Sciatic nerve (tissue), 2 donors: ENCODE measurements at regions not wholly inside any gene's neighbourhood (a gene's known extent, or its start where the extent isn't known, plus 50 kb on each side); places are given as distances from the start of the nearest gene placed in this dataset.

Source experiments
- ATAC-seq: fragments of 200-7000 bp; cut with Tn5 transposase; one replicate; pipeline ENCODE4 v1.9.1; 2020; ENCODE audit warnings: mild to moderate bottlenecking, moderate library complexity
- DNase-seq: peaks from one replicate; pipeline ENCODE4 v3.0.0-alpha.2; 2020; ENCODE audit warnings: low spot score
- intact Hi-C: fragments of 100-400 bp; cut with DNase I; formaldehyde crosslinking; loops from one replicate; pipeline ENCODE4 v1.14.2; 2022
- donor health status: DM: no; HTN: no; CAD: no.
- donor health status: DM: no; HTN: no; CAD: no.

DNA sequence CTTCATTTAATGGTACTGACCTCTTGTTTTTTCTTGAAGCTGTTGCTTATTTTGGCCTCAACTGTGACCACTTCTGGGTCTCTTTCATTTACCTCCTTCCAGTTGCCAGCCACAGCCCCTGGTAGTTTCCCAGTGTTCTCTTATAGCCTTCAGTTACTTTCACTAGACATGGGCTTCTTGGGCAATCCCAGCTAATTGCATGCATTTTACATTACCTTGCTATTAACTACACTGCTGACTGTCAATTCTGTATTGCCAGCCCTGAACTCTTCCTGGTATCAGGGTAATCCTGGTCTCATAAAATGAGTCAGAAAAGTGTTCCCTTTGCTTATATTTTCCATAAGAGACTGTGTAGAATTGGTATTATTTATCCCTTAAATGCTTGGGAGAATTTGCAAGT is 195.8 kb upstream of the LARGE1 start:
- DNase-seq: no peak
- ATAC-seq: no peak
- intact Hi-C loops: no loop called here

DNA sequence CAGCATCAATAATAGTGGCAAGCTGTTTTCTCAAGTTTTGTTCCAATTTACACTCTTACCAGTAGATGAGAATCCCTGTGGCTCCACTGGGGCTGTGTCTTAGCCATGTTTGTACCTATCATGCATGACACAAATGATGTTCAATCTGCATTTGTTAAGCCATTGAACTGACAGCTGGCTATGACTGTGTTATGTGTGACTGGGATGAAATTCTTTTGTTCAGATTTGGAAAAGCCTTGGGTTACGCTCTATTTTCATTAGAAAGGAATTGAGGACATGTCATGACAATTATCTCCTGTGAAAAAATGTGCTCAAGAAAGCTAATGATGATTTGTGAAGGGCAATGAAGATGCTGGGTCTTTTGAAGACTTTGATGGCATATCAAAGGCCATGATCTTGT is 201.8 kb upstream of the LARGE1 start:
- intact Hi-C loops: no loop called here
- no peak for ATAC-seq

DNA sequence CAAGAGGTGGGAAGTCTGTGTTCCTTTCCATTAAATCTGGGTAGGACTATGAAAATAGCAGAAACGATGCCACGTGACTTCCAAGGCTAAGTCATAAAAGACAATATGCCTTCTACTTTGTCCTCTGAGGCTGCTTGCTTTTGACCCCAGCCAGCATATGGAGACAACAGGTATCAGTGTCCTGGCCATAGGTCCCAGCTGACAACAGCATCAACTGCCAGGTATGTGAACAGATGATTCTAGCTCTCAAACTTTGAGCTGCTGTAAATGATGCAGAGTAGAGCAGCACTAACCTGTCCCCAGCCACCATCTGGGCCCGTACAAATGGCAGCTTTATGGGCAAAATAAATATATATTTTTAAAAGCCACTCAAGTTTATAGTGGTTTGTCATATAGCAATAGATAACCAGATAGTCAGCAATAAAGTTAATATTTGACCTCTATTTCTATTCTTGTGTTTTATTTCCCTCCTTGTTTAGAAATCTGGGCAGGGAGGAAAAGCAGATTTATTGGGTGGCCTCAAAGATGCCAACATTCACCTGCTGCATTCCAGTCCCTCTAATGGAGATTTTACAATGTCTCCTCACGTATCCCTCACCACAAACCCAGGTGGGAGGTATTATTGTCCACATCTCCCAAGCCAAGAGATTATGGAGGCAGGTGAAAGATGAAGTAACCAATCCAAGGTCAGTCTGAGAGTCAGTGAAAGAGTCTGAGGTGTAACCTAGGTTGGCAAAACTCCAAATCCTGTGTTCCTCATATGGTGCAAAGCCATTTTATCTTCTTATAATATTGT is 209.6 kb upstream of the LARGE1 start:
- intact Hi-C loops: no loop called here
- ATAC-seq (no peak), DNase-seq (no peak)

More for the DNA sequence above, 201.8 kb upstream of the LARGE1 start:
- no peak for DNase-seq

DNA sequence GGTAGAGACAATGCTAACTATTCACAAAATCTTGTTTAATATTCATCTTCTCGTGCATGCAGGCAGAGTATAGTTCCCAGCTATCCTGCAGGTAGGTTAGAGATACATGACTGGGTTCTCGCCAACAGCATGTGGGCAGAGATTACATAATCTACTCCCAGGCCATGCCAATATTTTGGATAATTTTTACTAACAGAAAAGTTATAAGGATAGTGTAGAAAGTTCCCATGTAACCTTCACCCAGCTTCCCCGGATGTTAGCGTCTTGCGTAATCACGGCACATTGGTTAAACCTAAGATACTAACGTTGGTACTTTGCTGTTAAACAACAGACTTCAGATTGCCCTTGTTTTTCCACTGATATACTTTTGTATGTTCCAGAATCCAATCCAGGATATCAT is 215.5 kb upstream of the LARGE1 start:
- ATAC-seq (no peak), DNase-seq (no peak)
- intact Hi-C loops: no loop called here

DNA sequence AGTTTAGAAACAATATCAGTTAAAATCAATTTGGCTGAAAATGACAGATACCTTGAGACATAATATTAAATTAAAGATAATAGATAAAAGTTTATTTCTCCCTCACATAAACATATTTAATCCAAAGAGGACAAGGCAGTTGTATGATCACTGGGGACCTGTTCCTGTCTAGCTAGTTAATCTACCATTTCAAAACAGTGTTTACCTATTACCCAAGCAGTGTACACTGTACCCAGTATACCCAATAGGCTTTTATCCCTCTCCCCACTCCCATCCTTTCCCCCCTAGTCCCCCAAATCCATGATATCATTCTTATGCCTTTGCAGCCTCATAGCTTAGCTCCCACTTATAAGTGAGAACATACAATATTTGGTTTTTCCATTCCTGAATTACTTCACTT is 229.7 kb upstream of the LARGE1 start:
- DNase-seq (no peak), ATAC-seq (no peak)
- intact Hi-C loops: no loop called here

DNA sequence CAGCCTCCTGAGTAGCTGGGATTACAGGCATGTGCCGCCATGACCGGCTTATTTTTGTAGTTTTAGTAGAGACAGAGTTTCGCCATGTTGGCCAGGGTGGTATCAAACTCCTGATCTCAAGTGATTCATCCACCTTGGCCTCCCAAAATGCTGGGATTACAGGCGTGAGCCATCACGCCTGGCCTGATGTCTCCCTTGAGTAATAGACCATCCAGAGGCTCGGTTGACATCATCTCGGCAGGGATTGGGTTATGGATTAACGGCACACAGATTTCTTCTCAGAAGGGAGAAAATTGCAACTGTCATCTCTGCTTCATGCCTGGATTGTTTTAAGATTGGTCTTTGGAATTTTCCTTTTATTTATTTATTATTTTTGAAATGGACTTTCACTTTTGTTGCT is 239.2 kb upstream of the LARGE1 start:
- intact Hi-C loops: no loop called here
- no peak for DNase-seq
- no peak for ATAC-seq

DNA sequence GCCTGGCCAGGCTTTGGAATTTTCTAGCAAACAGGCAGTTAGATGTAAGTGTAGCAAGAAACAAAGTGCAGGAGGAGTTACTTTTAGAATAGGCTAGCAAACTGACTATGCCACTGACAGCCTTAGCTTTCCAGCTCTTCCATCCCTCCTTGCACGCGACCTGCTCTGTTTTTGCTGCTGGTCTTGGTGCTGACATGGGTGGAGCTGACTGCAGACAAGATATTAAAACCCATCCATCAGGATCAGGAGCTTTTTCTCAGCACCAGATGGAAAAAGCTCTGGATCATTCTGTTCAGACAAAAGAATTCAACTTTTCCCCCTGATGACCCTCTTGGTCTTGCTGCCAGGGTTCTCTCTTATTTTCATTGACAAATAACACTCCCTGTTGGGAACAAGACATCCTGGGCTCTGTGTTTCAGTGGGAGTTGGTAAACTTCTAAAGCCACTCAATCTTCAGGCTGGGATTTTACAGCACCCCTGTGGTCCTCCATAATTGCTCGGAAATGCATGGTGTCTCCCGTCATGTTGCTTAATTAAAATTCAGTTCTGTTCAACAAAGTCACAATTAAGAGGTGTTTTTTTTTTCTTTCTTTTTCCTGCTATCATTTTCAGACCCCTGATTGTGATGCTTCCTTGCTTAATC is 240.0 kb upstream of the LARGE1 start:
- no peak for ATAC-seq
- DNase-seq: no peak
- intact Hi-C loops: no loop called here

DNA sequence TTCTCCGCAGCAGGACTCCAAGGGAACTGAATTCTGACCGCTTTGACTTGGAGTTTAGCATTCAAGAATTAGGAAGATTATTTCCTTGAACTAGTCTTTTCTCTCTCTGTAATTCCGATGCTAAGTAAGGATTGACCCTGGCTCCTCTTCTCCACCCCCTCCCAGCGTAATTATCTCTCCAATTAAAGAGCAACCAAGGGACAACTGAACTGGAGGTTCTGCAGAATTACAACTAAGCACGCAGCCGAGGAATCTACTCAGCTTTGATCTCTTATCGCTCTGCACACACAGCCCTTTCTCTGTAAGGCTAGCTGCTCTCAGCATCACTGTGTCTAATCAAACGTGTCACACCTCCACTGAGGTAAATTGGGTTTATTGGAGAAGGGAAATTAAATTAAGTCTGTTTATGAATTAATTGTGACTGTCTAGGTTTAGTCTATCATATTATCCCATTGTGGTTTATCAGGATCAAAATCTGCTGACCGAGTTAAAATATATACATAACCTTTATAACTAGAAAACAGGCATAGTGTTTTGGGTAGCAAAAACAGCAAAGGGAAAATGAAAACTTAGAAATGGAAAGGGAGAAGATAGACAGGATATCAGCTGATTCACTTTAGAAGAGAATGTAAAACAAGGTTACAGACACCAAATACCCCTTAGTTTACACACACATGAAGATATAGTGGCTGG is 241.3 kb upstream of the LARGE1 start:
- intact Hi-C loops: no loop called here
- no peak for DNase-seq

DNA sequence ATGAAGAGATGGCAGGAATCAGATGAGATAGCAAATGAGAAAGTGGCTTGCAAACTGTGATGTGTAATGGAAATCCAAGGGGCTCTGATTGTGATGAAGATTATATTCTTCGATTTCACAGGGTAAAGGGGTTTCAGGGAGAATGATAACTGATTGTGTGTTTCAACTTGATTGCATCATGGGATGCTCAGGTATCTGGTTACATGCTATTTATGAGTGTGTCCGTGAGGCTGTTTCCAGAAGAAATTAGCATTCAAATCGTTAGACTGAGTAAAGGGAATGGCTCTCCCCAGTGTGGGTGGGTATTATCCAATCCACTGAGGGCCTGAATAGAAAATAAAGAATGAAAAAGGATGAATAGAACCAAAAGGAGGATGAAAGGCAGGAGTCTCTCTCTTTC is 278.7 kb upstream of the LARGE1 start:
- no peak for ATAC-seq
- intact Hi-C loops: no loop called here
- no peak for DNase-seq

More for the DNA sequence above, 241.3 kb upstream of the LARGE1 start:
- no peak for ATAC-seq

DNA sequence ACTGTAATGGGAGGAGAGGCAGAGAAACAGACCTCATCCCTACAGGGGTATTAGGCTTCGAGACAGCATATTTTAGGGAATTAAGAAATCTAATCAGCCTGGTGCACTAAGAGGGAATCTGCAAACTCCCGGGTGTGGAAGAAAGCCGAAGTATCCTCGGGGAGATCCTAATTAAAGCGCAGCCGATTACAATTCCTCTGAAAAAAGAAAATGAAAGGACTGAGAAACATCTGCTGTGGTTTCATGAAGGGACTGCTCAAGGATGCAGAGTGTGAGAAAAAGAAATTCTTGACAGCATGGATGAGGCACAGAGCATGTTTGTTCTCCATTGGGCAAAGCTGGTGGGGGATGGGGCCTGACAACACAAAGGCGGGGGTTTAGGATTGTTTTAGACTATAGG is 290.0 kb upstream of the LARGE1 start:
- ATAC-seq: no peak
- DNase-seq: no peak
- intact Hi-C loops: no loop called here

DNA sequence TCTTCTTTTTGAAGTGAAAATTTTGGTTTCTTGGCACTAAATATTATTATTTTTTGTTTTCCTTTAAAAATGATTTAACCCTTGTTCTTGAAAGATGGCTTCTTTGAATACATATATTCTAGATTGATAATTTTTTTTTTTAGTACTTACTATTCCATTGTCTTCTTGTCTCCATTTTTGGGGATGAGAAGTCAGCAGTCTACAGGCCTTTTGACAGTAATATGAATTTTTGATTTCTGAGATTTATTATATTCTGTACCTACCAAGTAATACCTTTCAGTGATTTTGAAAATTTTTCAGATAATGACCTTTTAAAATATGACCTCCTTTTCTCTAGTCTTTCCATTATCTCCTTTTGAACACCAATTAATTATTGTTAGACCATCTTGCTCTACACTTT is 294.1 kb upstream of the LARGE1 start:
- no peak for DNase-seq
- no peak for ATAC-seq
- intact Hi-C loops: no loop called here

DNA sequence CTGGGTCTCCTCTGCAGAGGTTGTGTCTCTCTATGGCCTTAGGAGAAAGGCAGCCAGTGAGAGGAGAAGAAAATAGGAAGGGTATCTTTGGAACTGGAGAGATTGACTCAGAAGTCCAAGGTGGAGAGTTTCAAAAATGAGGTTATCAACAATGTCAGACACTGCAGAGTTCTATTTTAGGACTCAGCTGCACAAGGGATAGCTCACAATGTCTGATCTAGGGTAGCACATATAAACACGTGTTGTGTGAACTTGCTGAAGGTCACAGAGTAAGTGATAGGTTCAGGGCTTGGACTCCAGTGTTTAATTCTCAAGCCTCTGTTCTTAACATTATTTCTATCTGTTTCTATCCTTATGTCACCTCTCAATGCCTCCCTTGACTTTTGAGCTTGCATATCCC is 305.0 kb upstream of the LARGE1 start:
- ATAC-seq: no peak
- no peak for DNase-seq
- intact Hi-C loops: no loop called here

DNA sequence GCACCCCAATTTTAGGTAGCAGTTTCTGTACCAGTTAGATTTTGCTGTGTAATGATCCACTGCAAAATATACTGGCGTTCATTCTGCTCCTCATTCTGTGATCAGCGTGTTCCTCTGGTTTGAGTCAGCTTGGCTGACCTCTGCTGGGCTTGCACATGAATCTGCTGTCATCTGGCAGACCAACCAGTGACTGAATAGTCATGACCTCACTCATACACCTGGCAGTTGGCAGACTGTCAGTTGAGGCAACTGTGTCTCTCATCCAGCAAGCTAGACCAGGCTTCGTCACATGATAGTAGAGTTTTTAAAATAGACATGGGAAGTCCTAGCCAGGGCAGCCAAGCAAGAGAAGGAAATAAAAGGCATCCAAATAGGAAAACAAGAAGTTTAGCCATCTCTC is 316.3 kb upstream of the LARGE1 start:
- ATAC-seq (no peak), DNase-seq (no peak)
- intact Hi-C loops: no loop called here

DNA sequence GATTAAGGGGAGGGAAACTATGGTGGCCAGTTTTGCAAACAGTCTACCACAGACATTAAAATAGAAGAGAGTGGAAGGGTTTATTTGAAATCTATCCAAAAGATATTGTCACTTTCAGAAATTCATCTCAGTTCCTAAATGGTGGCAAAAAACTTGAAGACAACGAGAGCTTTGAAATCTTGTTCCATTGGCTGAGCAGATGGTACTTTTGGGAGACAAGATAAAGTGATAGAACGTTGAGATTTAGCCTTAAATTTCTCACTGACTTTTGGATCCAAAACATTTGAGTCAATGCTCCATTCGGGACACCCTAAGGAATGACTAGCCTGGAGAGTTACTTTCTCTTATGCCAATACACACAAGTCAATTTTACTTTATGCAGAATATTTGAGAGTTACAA is 319.1 kb upstream of the LARGE1 start:
- intact Hi-C loops: no loop called here
- no peak for ATAC-seq
- no peak for DNase-seq

DNA sequence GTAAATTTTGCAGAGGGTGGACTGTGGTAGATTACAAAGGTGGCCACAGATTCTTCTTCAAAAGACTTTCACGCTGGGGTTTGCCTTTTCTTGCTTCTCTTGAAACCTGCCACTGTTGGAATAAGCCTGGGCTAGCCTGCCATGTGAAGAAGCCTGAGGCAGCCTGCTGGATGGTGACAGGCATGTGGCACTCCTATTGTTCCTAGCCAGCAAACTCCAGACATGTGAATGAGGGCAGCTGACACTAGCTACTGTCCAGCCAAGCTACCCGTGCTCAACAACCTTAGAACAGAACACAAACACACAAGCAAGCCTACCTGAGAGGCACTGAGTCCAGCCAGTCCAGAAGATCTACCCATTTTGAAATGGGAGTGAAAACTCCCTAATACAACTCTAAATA is 322.7 kb upstream of the LARGE1 start:
- ATAC-seq: no peak
- DNase-seq: no peak
- intact Hi-C loops: no loop called here

DNA sequence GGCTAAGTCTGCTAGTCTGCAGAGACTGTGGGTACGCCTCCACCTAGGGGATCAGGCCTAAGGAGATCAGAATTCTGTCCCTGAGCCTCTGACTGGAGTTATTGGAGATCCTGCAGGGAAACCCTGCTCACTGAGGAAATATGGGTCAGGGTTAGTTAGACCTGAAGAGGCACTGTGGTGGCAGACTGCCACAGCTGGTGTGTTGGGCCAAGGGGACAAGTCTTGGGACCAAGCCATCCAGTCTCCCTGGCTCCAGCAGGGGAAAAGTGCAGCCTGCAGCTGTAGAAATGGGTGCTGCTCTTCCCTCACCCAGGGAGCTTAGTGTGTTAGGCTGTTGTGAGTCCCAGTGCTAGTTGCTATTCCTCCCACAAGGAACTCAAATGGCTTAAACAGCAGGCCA is 334.8 kb upstream of the LARGE1 start:
- DNase-seq (no peak), ATAC-seq (no peak)
- intact Hi-C loops: no loop called here

DNA sequence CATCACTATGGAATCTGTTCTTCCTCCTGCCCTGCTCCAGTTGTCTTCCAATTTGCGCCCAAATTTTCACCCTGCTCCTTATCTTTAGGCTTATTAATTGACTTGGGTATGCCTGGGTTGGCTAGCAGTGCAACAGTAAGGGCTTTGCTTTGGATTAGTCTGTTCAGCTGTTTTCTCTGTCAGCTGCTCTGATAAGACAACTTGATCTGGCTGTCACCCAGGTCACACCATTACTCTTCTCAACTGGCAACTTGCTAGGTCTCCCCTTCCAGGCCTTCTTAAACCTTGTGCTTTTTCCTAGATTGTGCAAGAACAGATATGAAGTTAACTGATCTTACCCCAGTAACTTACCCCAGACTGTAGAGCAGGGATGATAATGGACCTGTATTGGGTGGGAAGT is 357.8 kb upstream of the LARGE1 start:
- intact Hi-C loops: no loop called here
- no peak for ATAC-seq
- DNase-seq: no peak

DNA sequence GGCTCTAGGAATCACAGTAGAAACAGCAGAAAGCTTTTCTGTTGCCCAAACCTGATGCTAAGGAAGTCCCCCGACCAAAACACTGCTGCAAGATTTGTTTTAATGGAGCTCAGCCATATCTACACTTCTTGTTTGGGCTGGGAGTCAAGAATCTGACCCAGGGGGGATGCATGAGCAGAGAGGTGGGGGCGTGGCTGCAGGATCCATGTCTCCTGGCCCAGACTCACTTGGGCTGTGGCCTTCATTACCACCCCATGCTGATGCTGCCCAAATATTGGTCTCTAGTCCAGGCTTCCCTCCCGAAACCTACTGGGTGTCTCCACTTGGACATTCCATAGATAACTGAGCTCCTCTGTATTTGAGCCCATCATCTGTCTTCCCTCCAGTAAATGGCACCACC is 361.5 kb upstream of the LARGE1 start:
- intact Hi-C loops: no loop called here

DNA sequence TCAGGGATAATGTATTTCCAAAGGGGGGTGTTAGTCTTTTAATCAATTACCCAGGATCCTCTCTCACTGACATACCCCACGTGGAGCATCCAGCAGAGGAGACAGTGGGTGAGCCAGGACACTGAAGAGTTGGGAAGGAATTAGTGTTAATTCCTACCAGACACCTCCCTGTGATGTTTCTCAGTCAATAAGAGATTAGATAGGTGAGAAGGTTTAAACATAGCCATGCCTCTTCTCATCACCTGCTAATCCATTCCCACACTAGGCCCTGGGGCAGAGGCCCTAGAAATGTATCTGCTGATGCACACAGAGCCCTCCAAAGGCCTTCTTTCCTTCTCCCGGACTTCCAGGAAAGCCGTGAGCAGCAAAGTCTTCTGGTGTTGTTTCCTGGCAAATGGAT is 363.6 kb upstream of the LARGE1 start:
- intact Hi-C loops: no loop called here
- ATAC-seq: no peak
- DNase-seq: no peak

More for the DNA sequence above, 361.5 kb upstream of the LARGE1 start:
- no peak for ATAC-seq
- DNase-seq: no peak

DNA sequence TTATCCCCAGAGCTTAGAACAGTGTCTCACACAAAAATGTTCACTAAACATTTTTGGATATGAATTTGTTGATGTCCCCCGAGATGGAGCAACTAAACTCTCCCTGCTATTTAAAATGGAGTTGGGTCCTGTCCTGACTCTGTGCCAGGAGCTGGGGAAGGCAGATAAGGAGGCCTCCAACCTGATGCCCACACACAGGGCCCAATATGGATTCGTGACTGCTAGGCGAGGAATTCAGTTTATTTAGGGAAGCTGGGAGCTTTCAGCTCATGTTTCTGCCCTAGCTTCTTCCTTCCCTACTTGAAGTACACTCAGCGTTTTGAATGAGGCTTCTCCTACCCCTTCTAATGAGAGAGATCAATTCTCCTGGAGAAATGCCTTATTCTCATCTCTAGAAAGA is 373.0 kb upstream of the LARGE1 start:
- ATAC-seq (no peak), DNase-seq (no peak)
- intact Hi-C loops: no loop called here
